ENCODE measurements at regions not wholly inside any gene's neighbourhood (a gene's known extent, or its start where the extent isn't known, plus 50 kb on each side); places are given as distances from the start of the nearest gene placed in this dataset.

GRCh38 chr4:30028826-30029225 is 691.3 kb upstream of the PCDH7 start:
- H3K4me1 ChIP-seq (ENCODE audit: control insufficient read depth in 5 of 5, insufficient read depth in 5 of 5, low read length in 5 of 5), result peaks cover 0 to 9% (median 4%) of the 10 kb centered on the region in 5 donors
- ATAC-seq (ENCODE audit: insufficient read depth, low FRiP score) (no peak), DNase-seq (peak; percentile 64 to 92 (median 90))
- no peaks in the 10 kb centered on the region for H3K9me3 ChIP-seq (ENCODE audit: control insufficient read depth in 4 of 4, insufficient read depth in 3 of 4, low read length in 3 of 4)
- no peak overlapping the region for H3K4me3 ChIP-seq
- no peaks in the 10 kb centered on the region for H3K36me3 ChIP-seq (ENCODE audit: control insufficient read depth in 4 of 4, insufficient read depth in 4 of 4, low read length in 4 of 4)
- H3K27ac ChIP-seq (ENCODE audit: low read depth in 1 of 2, low read length in 1 of 2), result no peak overlapping the region
- TF ChIP-seq, protein P1, sequence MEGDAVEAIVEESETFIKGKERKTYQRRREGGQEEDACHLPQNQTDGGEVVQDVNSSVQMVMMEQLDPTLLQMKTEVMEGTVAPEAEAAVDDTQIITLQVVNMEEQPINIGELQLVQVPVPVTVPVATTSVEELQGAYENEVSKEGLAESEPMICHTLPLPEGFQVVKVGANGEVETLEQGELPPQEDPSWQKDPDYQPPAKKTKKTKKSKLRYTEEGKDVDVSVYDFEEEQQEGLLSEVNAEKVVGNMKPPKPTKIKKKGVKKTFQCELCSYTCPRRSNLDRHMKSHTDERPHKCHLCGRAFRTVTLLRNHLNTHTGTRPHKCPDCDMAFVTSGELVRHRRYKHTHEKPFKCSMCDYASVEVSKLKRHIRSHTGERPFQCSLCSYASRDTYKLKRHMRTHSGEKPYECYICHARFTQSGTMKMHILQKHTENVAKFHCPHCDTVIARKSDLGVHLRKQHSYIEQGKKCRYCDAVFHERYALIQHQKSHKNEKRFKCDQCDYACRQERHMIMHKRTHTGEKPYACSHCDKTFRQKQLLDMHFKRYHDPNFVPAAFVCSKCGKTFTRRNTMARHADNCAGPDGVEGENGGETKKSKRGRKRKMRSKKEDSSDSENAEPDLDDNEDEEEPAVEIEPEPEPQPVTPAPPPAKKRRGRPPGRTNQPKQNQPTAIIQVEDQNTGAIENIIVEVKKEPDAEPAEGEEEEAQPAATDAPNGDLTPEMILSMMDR (IDR thresholded peaks at IDR 0.05; ENCODE audit: control extremely low read depth, extremely low read depth), result no peak
- H3K9ac ChIP-seq (ENCODE audit: insufficient read depth in 1 of 2, low read length in 2 of 2), result no peak overlapping the region
- H3K27me3 ChIP-seq (ENCODE audit: control insufficient read depth in 3 of 3, insufficient read depth in 3 of 3, low read length in 2 of 3), result no peaks in the 10 kb centered on the region

- H3K9me3 ChIP-seq (ENCODE audit: control insufficient read depth in 4 of 4, insufficient read depth in 3 of 4, low read length in 3 of 4), result no peaks in the 10 kb centered on the region
- H3K27me3 ChIP-seq (ENCODE audit: control insufficient read depth in 3 of 3, insufficient read depth in 3 of 3, low read length in 2 of 3), result no peaks in the 10 kb centered on the region
- WGBS, 2 donors, result 81 to 83% methylated on average over 5 of the region's 5 CpGs
- DNase-seq (no peak), ATAC-seq (ENCODE audit: insufficient read depth, low FRiP score) (no peak)
- no peaks in the 10 kb centered on the region for H3K4me1 ChIP-seq (ENCODE audit: control insufficient read depth in 5 of 5, insufficient read depth in 5 of 5, low read length in 5 of 5)
- TF ChIP-seq, protein P1 (IDR thresholded peaks at IDR 0.05; ENCODE audit: control extremely low read depth, extremely low read depth), result no peak
- no peak overlapping the region for H3K9ac ChIP-seq (ENCODE audit: insufficient read depth in 1 of 2, low read length in 2 of 2)
- H3K27ac ChIP-seq (ENCODE audit: low read depth in 1 of 2, low read length in 1 of 2), result no peak overlapping the region
- H3K4me3 ChIP-seq, result no peak overlapping the region
- H3K36me3 ChIP-seq (ENCODE audit: control insufficient read depth in 4 of 4, insufficient read depth in 4 of 4, low read length in 4 of 4), result no peaks in the 10 kb centered on the region
Observed at GRCh38 chr4:30056016-30056766, 664.0 kb upstream of the PCDH7 start.

DNA sequence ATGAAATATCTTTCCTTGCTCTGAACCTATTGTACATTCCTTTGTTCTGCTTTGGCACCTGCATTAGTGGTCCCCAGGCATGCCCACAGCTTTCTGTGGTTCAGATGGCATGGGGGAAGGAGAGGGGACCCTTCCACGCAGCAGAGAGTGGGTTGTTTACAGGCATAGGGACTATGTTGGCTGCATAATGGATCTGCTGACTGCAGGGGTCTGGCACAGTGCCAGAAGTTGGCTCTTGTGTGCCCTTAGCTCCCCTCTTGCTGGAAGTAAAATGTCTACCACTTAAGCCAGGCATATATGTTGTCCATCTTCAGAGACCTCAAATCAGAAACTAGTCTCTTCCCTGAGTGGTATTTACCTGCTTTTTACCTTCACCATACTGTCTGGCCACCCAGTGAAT is 651.9 kb upstream of the PCDH7 start:
- WGBS, 2 donors, result 39 to 45% methylated on average over 1 of the region's 1 CpG

More for the DNA sequence above, 651.9 kb upstream of the PCDH7 start:
- no peak overlapping the region for H3K9ac ChIP-seq (ENCODE audit: insufficient read depth in 1 of 2, low read length in 2 of 2)
- no peaks in the 10 kb centered on the region for H3K36me3 ChIP-seq (ENCODE audit: control insufficient read depth in 4 of 4, insufficient read depth in 4 of 4, low read length in 4 of 4)
- H3K9me3 ChIP-seq (ENCODE audit: control insufficient read depth in 4 of 4, insufficient read depth in 3 of 4, low read length in 3 of 4), result no peaks in the 10 kb centered on the region
- TF ChIP-seq, protein P1 (IDR thresholded peaks at IDR 0.05; ENCODE audit: control extremely low read depth, extremely low read depth), result no peak
- ATAC-seq (ENCODE audit: insufficient read depth, low FRiP score) (no peak), DNase-seq (no peak)
- no peak overlapping the region for H3K27ac ChIP-seq (ENCODE audit: low read depth in 1 of 2, low read length in 1 of 2)
- no peak overlapping the region for H3K4me3 ChIP-seq
- H3K27me3 ChIP-seq (ENCODE audit: control insufficient read depth in 3 of 3, insufficient read depth in 3 of 3, low read length in 2 of 3), result no peaks in the 10 kb centered on the region
- peaks cover 0 to 10% (median 4%) of the 10 kb centered on the region in 5 donors for H3K4me1 ChIP-seq (ENCODE audit: control insufficient read depth in 5 of 5, insufficient read depth in 5 of 5, low read length in 5 of 5)
